Jurkat, Clone E6-1 (cell line): ENCODE measurements at regions not wholly inside any gene's neighbourhood (a gene's known extent, or its start where the extent isn't known, plus 50 kb on each side); places are given as distances from the start of the nearest gene placed in this dataset.
"Not testable (repeated sequence)": the region's sequence is repeated elsewhere in the genome, so short reads cannot be mapped to it uniquely, and the experiment has no call there.

Experiments used
- DNase-seq: peaks from one replicate; pipeline ENCODE4 v3.0.0-alpha.2; 2011; ENCODE audit warnings: low read depth, low spot score
- H3K4me3 ChIP-seq: 2 replicates; pipeline ENCODE4 v1.5.1; 2011; ENCODE audit warnings: mild to moderate bottlenecking, low read length, control low read depth, moderate library complexity

DNA sequence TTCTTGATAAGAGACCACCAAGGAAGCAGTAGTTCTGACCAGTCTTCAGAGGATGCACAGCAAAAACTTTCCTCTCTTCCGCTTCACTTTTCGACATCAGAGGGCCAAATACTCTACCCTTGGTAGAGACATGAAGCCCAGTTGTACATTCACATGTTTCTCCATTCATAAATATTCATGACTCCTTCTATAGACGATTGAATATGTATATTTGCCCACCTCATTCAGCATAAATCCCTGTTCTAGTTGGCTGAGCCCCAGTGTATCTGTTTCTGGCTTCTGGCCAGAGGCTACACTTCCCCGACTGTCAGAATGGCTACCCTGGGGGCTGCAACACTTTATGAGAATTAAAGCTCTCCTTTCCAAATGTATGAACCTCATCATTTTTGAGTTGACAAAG lies 258.5 kb downstream of the ASXL3 start:
- no peak for DNase-seq
- no peak overlapping the region for H3K4me3 ChIP-seq

DNA sequence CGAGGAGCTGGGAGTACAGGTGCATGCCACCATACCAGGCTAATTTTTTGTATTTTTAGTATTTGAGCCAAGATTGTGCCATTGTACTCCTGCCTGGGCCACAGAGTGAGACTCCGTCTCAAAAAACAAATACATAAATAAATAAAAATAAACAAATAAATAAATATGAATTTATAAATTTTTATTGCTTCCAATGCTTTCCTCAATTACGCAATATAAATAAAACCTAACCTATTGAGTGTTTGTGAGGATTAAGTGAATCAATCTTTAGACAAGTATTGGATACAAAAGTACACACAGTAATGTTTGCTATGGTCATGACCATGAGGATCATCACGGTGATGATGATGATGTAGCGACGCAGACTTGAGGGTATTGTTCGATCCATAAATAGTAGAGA lies 257.4 kb downstream of the ASXL3 start:
- DNase-seq = no peak
- no peak overlapping the region for H3K4me3 ChIP-seq

GRCh38 chr18:33833842-33834241 lies 255.8 kb downstream of the ASXL3 start:
- H3K4me3 ChIP-seq = no peak overlapping the region
- no peak for DNase-seq

GRCh38 chr18:33831424-33831823 lies 253.4 kb downstream of the ASXL3 start:
- no peak overlapping the region for H3K4me3 ChIP-seq
- DNase-seq = no peak

DNA sequence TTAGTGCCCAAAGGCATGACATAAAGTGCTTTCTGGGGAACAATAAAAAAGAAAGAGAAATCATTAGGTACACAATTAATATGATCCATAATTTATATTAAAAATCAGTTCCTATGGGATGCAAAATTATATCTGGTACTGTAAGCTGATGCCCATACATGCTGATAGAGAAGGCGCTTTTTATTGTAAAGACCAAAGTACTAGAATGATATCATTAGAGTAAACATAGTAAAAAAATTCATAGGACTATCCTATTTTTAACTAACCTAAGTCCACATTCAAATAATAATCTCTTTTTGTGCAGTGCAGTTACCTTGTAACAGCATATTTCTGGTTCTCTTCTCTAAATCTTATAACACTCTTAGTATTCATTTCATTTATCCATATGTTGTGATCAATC lies 252.2 kb downstream of the ASXL3 start:
- DNase-seq = no peak
- H3K4me3 ChIP-seq = no peak overlapping the region

GRCh38 chr18:33828949-33829348 lies 250.9 kb downstream of the ASXL3 start:
- H3K4me3 ChIP-seq = no peak overlapping the region
- no peak for DNase-seq

DNA sequence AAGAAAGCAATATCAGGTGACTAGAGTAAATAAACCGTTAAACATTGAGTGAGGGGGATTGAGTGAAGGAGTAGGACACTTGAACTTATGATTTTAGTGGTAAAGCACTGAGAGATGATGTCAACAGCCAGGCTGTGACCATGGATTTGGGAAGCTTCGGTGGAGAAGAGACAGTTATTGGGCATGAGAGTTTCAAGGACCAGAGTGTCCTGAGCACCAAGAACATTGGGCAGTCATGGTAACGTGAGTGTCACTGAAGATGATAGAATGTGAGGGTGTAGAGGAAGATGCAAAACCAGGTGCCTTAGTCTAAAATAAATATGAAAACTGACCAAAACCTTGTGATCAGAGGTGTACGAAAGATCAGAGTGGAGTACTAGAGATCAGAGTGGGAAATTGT lies 248.1 kb downstream of the ASXL3 start:
- no peak for DNase-seq
- no peak overlapping the region for H3K4me3 ChIP-seq

GRCh38 chr18:33821503-33821902 lies 243.5 kb downstream of the ASXL3 start:
- DNase-seq = no peak
- no peak overlapping the region for H3K4me3 ChIP-seq

DNA sequence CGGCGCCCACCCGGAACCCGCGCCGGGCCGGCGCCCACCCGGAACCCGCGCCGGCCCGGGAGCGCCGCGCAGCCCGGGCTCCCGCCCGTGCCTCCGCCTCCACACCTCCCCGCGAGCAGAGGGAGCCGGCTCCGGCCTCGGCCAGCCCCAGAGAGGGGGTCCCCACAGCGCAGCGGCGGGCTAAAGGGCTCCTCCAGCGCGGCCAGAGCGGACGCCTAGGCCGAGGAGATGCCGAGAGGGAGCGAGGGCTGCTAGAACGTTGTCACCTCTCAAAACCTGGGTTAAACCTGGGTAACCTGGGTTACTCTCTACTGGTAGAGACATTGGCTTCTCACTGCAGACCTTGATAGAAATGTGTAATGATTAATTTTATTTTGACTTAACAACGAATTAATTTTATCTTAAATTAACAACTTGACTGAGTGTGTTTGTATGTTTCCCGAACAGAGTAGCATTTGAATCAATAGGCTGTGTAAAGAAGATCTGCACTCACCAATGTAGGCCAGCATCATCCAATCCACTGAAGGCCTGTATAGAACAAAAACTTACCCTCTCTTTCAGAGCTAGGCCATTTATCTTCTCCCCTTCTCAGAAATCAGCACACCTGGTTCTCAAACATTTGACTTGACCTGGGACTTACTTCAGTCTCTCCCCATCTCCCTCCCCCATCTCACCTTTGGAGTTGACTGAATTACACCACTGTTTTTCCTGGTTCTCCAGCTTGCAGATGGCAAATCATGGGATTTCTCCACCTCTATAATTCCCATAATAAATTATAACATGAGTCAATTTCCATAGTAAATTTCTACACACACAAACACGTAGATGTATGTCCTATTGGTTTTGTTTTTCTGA lies 242.7 kb downstream of the ASXL3 start:
- no peak for DNase-seq
- H3K4me3 ChIP-seq = no peak overlapping the region

DNA sequence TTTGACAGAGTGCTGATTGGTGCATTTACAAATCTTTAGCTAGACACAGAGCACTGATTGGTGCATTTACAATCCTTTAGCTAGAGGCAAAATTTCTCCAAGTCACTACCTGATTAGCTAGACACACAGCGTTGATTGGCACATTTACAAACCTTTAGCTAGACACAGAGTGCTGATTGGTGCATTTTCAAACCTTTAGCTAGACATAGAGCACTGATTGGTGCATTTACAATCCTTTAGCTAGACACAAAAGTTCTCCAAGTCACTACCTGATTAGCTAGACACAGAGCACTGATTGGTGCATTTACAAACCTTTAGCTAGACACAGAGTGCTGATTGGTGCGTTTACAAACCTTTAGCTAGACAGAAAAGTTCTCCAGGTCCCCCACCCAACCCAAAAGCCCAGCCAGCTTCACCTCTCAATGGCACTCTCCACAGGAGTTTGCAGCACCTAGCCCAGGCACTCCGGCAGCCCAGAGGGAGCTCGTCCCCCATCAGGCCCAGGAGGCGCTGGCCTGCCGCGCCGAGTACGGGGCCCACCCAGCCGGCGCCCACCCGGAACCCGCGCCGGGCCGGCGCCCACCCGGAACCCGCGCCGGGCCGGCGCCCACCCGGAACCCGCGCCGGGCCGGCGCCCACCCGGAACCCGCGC lies 241.8 kb downstream of the ASXL3 start:
- DNase-seq = not testable (repeated sequence)

GRCh38 chr18:33818145-33818544 lies 240.1 kb downstream of the ASXL3 start:
- H3K4me3 ChIP-seq = no peak overlapping the region
- DNase-seq = no peak

More for the DNA sequence above, 241.8 kb downstream of the ASXL3 start:
- H3K4me3 ChIP-seq = not testable (repeated sequence)

DNA sequence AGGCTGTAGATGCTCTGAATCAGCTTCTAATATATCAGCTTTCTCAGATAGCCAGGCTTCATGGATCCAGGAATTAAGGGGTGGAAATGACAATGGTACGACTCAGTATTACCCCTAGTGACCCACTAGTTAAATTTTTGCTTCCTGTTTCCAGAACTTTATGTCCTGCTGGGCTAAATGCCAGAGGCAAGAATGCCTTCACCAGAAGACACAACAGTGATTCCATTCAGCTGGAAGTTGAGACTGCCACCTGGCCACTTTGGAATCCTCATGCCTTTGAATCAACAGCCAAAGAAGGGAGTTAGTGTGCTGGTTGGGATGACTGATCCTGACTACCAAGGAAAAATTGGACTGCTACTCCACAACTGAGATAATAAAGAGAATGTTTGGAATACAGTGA lies 239.1 kb downstream of the ASXL3 start:
- no peak overlapping the region for H3K4me3 ChIP-seq
- DNase-seq = no peak

GRCh38 chr18:33814546-33814945 lies 236.5 kb downstream of the ASXL3 start:
- no peak for DNase-seq
- no peak overlapping the region for H3K4me3 ChIP-seq

DNA sequence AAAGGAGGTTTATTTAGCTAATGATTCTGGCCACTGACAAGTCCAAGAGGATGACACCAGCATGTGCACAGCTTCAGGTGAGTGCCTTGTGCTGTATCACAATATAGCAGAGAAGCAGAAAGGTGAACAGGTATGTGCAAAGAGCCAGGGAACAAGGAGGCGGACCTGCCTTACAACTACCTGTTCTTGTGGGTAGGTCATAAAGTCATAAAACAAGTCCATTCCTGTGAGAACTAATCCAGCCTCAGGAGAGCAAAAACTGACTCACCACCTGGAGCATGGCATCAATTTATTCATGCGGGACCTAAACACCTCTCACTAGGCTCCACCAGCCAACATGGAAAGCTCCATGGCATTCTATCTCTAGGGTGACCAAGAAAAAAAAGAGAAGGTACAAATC lies 234.2 kb downstream of the ASXL3 start:
- no peak for DNase-seq
- H3K4me3 ChIP-seq = no peak overlapping the region

GRCh38 chr18:33805592-33805991 lies 227.6 kb downstream of the ASXL3 start:
- H3K4me3 ChIP-seq = no peak overlapping the region
- DNase-seq = no peak

GRCh38 chr18:33804258-33804657 lies 226.2 kb downstream of the ASXL3 start:
- H3K4me3 ChIP-seq = no peak overlapping the region

GRCh38 chr18:33803636-33804035 lies 225.6 kb downstream of the ASXL3 start:
- H3K4me3 ChIP-seq = no peak overlapping the region
- DNase-seq = no peak

More at GRCh38 chr18:33804258-33804657, 226.2 kb downstream of the ASXL3 start:
- DNase-seq = no peak

- DNase-seq = no peak
- no peak overlapping the region for H3K4me3 ChIP-seq
These were observed 224.9 kb downstream of the ASXL3 start for GRCh38 chr18:33802955-33803354.
